GM21576 (cell line): ENCODE measurements at regions not wholly inside any gene's neighbourhood (a gene's known extent, or its start where the extent isn't known, plus 50 kb on each side); places are given as distances from the start of the nearest gene placed in this dataset.

Source experiments
- ATAC-seq: cut with Tn5 transposase; IDR thresholded peaks from one replicate; pipeline ENCODE4 v1.9.1; 2021; ENCODE audit warnings: mild to moderate bottlenecking, moderate library complexity; ENCODE audit not compliant: unreplicated experiment

DNA sequence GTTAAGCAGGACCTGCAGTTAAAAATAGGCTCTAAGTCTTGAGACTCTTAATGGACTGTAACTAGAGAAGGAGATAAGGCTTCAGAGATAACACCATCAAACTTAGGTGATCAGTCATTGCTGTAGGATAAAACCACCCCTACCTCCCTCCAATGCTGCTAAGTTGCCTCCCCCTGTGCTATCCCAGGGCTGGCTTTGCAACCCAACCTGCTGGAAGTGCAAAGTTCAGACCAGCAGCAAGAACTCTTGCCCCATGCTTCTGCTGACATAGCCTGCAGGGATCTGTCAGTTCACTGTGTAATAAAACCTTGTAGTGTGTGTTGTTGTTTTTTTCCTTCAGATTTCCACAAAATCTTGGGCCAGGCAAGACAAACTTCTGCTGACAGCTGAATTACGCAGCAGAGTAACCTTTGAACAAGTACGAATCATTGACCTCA lies 57.4 kb upstream of the EPB41L3 start:
- no peak for ATAC-seq

DNA sequence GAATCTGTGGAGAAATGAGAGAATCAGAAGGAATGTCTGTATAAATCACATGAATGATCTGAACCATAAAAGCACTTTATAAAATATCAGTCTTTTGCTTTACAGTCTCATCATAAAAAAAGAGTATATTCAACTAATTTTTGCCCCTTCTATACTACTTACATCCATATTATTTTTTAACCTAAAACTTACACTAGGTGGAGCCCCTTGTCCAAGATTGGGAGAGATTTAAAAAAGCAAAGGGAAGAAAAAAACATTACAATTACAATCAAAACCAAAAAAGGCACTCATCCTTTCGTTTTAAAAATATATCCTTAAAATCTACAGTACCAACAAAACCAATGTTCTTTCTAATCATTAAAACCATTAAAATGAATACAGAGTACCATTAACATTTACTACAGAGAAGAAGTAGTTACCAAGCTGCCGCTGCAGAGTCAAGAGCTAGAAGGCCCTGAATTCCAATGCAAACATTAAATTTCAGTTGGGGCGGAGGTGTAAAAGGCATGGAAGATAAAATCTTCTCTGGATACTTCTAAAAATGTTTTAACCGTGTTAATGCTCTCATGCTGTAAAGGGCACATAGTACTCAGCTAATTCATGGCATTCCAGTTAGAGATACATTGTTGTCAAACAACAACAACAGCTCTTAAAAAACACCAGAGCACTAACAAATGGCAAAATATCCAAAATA lies 56.7 kb upstream of the EPB41L3 start:
- no peak for ATAC-seq

DNA sequence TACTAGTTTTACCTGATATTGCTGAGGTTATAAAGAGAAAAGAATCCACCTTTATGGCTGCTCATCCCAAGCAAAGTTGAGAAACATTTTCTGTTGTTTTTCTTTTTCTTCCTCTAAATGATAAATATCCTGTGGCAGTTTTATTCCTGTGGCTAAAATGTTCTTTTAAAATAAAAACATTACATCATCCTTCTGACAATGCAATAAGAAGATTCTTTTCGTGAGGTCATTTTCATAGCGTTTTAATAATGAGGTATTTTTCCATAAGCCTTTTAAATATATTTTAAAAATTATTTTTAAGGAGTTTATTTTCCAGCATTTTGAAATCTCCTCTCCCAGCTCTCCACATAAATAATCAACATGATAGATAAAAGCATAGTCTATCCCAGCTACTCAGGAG lies 52.8 kb upstream of the EPB41L3 start:
- ATAC-seq, result no peak
